H9 (cell line): ENCODE measurements at regions not wholly inside any gene's neighbourhood (a gene's known extent, or its start where the extent isn't known, plus 50 kb on each side); places are given as distances from the start of the nearest gene placed in this dataset.

Experiments used
- DNase-seq: peaks from one replicate; pipeline ENCODE4 v3.0.0-alpha.2; 2017
- H2AFZ ChIP-seq: one replicate; pipeline ENCODE4 v1.6.1; 2013; ENCODE audit warnings: mild to moderate bottlenecking, low read length, control low read depth, moderate library complexity
- H2AK5ac ChIP-seq: 2 replicates; pipeline ENCODE4 v1.6.1; 2013; ENCODE audit warnings: low read length, control low read depth, mixed read lengths; ENCODE audit not compliant: insufficient read length
- H2BK120ac ChIP-seq: one replicate; pipeline ENCODE4 v1.6.1; 2013; ENCODE audit warnings: low read depth, mild to moderate bottlenecking, low read length, control low read depth, inconsistent platforms; ENCODE audit not compliant: poor library complexity, severe bottlenecking
- H2BK12ac ChIP-seq: 2 replicates; pipeline ENCODE4 v1.6.1; 2013; ENCODE audit warnings: low read length, control low read depth, mixed read lengths, low read depth; ENCODE audit not compliant: insufficient read length
- H2BK15ac ChIP-seq: 2 replicates; pipeline ENCODE4 v1.6.1; 2013; ENCODE audit warnings: low read depth, low read length, control low read depth
- H2BK20ac ChIP-seq: one replicate; pipeline ENCODE4 v1.6.1; 2013; ENCODE audit warnings: low read depth, mild to moderate bottlenecking, low read length, control low read depth, inconsistent platforms; ENCODE audit not compliant: poor library complexity, severe bottlenecking
- H2BK5ac ChIP-seq: 2 replicates; pipeline ENCODE4 v1.6.1; 2013; ENCODE audit warnings: low read length, control low read depth, mixed read lengths; ENCODE audit not compliant: insufficient read length
- H3K14ac ChIP-seq: 2 replicates; pipeline ENCODE4 v1.6.1; 2013; ENCODE audit warnings: low read length, control low read depth; ENCODE audit not compliant: insufficient read depth
- H3K18ac ChIP-seq: 2 replicates; pipeline ENCODE4 v1.6.1; 2013; ENCODE audit warnings: low read depth, mild to moderate bottlenecking, mixed read lengths, low read length, control low read depth; ENCODE audit not compliant: insufficient read length
- H3K23ac ChIP-seq: 2 replicates; pipeline ENCODE4 v1.6.1; 2013; ENCODE audit warnings: low read length, control low read depth, mixed read lengths, low read depth; ENCODE audit not compliant: insufficient read length
- H3K23me2 ChIP-seq: 2 replicates; pipeline ENCODE4 v1.6.1; 2013; ENCODE audit warnings: low read depth, mild to moderate bottlenecking, mixed read lengths, low read length, control low read depth; ENCODE audit not compliant: insufficient read length, poor library complexity, severe bottlenecking
- H3K27ac ChIP-seq: 2 replicates; pipeline ENCODE4 v1.5.1; 2013; ENCODE audit warnings: low read length, control low read depth, mixed read lengths, low read depth; ENCODE audit not compliant: insufficient read length
- H3K27me3 ChIP-seq: 2 replicates; pipeline ENCODE4 v1.6.1; 2013; ENCODE audit warnings: low read length, control low read depth, inconsistent platforms; ENCODE audit not compliant: insufficient read depth
- H3K4ac ChIP-seq: 2 replicates; pipeline ENCODE4 v1.6.1; 2013; ENCODE audit warnings: low read depth, mild to moderate bottlenecking, control low read depth, inconsistent platforms, low read length, moderate library complexity
- H3K4me1 ChIP-seq: 2 replicates; pipeline ENCODE4 v1.6.1; 2013; ENCODE audit warnings: low read length, control low read depth, inconsistent platforms; ENCODE audit not compliant: insufficient read depth
- H3K4me2 ChIP-seq: 2 replicates; pipeline ENCODE4 v1.6.1; 2013; ENCODE audit warnings: low read length, control low read depth, mixed read lengths; ENCODE audit not compliant: insufficient read length, insufficient read depth
- H3K56ac ChIP-seq: 2 replicates; pipeline ENCODE4 v1.6.1; 2013; ENCODE audit warnings: low read depth, mild to moderate bottlenecking, mixed read lengths, low read length, control low read depth; ENCODE audit not compliant: insufficient read length
- H3K79me1 ChIP-seq: 2 replicates; pipeline ENCODE4 v1.6.1; 2013; ENCODE audit warnings: low read depth, mild to moderate bottlenecking, moderate library complexity, low read length, control low read depth, inconsistent platforms; ENCODE audit not compliant: insufficient read depth, poor library complexity, severe bottlenecking
- H3K79me2 ChIP-seq: 2 replicates; pipeline ENCODE4 v1.6.1; 2013; ENCODE audit warnings: low read length, control low read depth, inconsistent platforms; ENCODE audit not compliant: insufficient read depth
- H3K9ac ChIP-seq: 2 replicates; pipeline ENCODE4 v1.6.1; 2013; ENCODE audit warnings: low read length, control low read depth, mixed read lengths; ENCODE audit not compliant: insufficient read length; ENCODE audit errors: extremely low read depth
- H3K9me3 ChIP-seq: one replicate; pipeline ENCODE4 v1.6.1; 2013; ENCODE audit warnings: low read depth, low read length, inconsistent platforms; ENCODE audit not compliant: control insufficient read depth
- H3T11ph ChIP-seq: one replicate; pipeline ENCODE4 v1.6.1; 2013; ENCODE audit warnings: mild to moderate bottlenecking, low read length, control low read depth, inconsistent platforms
- H4K20me1 ChIP-seq: one replicate; pipeline ENCODE4 v1.6.1; 2013; ENCODE audit not compliant: control insufficient read depth, insufficient read length, insufficient read depth
- H4K5ac ChIP-seq: 2 replicates; pipeline ENCODE4 v1.6.1; 2013; ENCODE audit warnings: low read depth, mild to moderate bottlenecking, mixed read lengths, low read length, control low read depth; ENCODE audit not compliant: insufficient read length
- H4K8ac ChIP-seq: replicated peaks from 2 replicates; pipeline ENCODE4 v1.6.1; 2013; ENCODE audit warnings: low read length, control low read depth, mixed read lengths, low read depth; ENCODE audit not compliant: insufficient read length
- H4K91ac ChIP-seq: 2 replicates; pipeline ENCODE4 v1.6.1; 2013; ENCODE audit warnings: low read depth, mild to moderate bottlenecking, moderate library complexity, mixed read lengths, low read length, control low read depth; ENCODE audit not compliant: insufficient read length
- H3K27ac Mint-ChIP-seq, 3 experiments: 2 replicates in 2 of 3; 3 replicates in 1 of 3; pipeline ENCODE4 v1.8.0; 2020 to 2021; ENCODE audit warnings: mixed read lengths in 3 of 3, mild to moderate bottlenecking in 1 of 3, moderate library complexity in 1 of 3
- H3K27me3 Mint-ChIP-seq: 2 replicates; pipeline ENCODE4 v1.8.0; 2021; ENCODE audit warnings: low read depth, mild to moderate bottlenecking, moderate library complexity, mixed read lengths
- H3K36me3 Mint-ChIP-seq, 3 experiments: 2 replicates in 2 of 3; 3 replicates in 1 of 3; pipeline ENCODE4 v1.8.0; 2020 to 2021; ENCODE audit warnings: low read depth in 3 of 3, mixed read lengths in 3 of 3; ENCODE audit not compliant: insufficient read depth in 1 of 3
- H3K4me1 Mint-ChIP-seq, 2 experiments: 2 replicates each; pipeline ENCODE4 v1.8.0; 2020; ENCODE audit warnings: mixed read lengths in 2 of 2
- H3K4me3 Mint-ChIP-seq, 2 experiments: 2 replicates in 1 of 2; 3 replicates in 1 of 2; pipeline ENCODE4 v1.8.0; 2020 to 2021; ENCODE audit warnings: mild to moderate bottlenecking in 2 of 2, mixed read lengths in 2 of 2, moderate library complexity in 1 of 2
- H3K9me3 Mint-ChIP-seq, 2 experiments: 2 replicates in 1 of 2; 3 replicates in 1 of 2; pipeline ENCODE4 v1.8.0; 2020; ENCODE audit warnings: mild to moderate bottlenecking in 2 of 2, mixed read lengths in 2 of 2, moderate library complexity in 1 of 2
- WGBS: extraction: QIAGEN DNeasy Blood & Tissue Kit; methylation state at CpG from one replicate; pipeline ENCODE4 v1.1.7; 2013; ENCODE audit warnings: missing lambda C conversion rate, low lambda C conversion rate, mixed read lengths; ENCODE audit not compliant: insufficient read length; ENCODE audit errors: extremely low coverage; 5-methylcytosine and 5-hydroxymethylcytosine counted together
- TF ChIP-seq, protein P1 (sequence below): fragments of 200-600 bp; sonication (generic); conservative IDR thresholded peaks from 3 replicates; pipeline ENCODE4 v1.8.0; 2021; ENCODE audit warnings: antibody characterized with exemption, mild to moderate bottlenecking

- Histone ChIP-seq H2BK120ac (no peak overlapping the region), H2BK20ac (no peak overlapping the region), H4K91ac (no peak overlapping the region), H3K18ac (no peak overlapping the region), H2BK5ac (no peak overlapping the region), H3K79me1 (no peaks in the 10 kb centered on the region), H3T11ph (no peak overlapping the region), H3K27ac (no peak overlapping the region), H3K9me3 (no peaks in the 10 kb centered on the region), H3K4me1 (no peaks in the 10 kb centered on the region), H4K5ac (no peak overlapping the region), H3K23me2 (no peaks in the 10 kb centered on the region), H2BK12ac (no peak overlapping the region), H3K4ac (no peak overlapping the region), H2AK5ac (no peak overlapping the region), H2BK15ac (no peak overlapping the region), H3K23ac (no peak overlapping the region), H4K8ac (no peak overlapping the region), H3K79me2 (no peaks in the 10 kb centered on the region), H2AFZ (no peak overlapping the region), H3K9ac (no peak overlapping the region), H3K14ac (no peak overlapping the region), H3K27me3 (no peaks in the 10 kb centered on the region), H4K20me1 (no peaks in the 10 kb centered on the region), H3K56ac (no peak overlapping the region), H3K4me2 (no peak overlapping the region)
- TF ChIP-seq, protein P1, sequence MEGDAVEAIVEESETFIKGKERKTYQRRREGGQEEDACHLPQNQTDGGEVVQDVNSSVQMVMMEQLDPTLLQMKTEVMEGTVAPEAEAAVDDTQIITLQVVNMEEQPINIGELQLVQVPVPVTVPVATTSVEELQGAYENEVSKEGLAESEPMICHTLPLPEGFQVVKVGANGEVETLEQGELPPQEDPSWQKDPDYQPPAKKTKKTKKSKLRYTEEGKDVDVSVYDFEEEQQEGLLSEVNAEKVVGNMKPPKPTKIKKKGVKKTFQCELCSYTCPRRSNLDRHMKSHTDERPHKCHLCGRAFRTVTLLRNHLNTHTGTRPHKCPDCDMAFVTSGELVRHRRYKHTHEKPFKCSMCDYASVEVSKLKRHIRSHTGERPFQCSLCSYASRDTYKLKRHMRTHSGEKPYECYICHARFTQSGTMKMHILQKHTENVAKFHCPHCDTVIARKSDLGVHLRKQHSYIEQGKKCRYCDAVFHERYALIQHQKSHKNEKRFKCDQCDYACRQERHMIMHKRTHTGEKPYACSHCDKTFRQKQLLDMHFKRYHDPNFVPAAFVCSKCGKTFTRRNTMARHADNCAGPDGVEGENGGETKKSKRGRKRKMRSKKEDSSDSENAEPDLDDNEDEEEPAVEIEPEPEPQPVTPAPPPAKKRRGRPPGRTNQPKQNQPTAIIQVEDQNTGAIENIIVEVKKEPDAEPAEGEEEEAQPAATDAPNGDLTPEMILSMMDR, result no peak
- H3K9me3 Mint-ChIP-seq, result no peaks in the 10 kb centered on the region
- H3K27me3 Mint-ChIP-seq, result no peaks in the 10 kb centered on the region
- WGBS, result no CpG with 5 or more reads among the region's 1 CpG
- H3K4me1 Mint-ChIP-seq, result no peaks in the 10 kb centered on the region
- DNase-seq, result no peak
- H3K36me3 Mint-ChIP-seq, result no peaks in the 10 kb centered on the region
- H3K27ac Mint-ChIP-seq, result no peak overlapping the region; a peak in 1 of 7 replicates
- no peak overlapping the region for H3K4me3 Mint-ChIP-seq
Observed at GRCh38 chr5:112012104-112012503, 255.1 kb upstream of the NREP start.
